ENCODE measurements at regions not wholly inside any gene's neighbourhood (a gene's known extent, or its start where the extent isn't known, plus 50 kb on each side); places are given as distances from the start of the nearest gene placed in this dataset.

DNA sequence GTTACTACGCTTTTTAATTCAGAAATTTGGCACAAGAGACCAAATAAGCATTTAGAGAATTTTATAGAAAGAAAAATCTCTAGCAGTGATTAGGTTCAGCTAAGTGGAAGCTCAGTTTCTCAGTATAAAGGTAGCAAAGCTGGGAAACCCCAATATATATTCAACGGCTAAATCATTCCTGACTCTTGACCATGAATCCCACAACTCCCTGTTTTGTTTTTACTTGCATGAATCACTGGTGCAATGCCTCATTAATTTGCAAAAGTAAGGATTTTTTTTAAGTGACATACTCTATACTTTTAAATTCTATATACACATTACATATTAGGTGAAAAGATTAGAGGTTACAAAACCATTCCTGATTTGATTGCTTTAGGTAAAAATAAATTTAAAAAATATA lies 74.3 kb upstream of the PLEKHG7 start:
- Histone ChIP-seq H3K36me3 (replicated peaks in 1 of 2; ENCODE audit: control insufficient read depth in 1 of 2, insufficient read depth in 2 of 2, low read length in 1 of 2) (no peaks in the 10 kb centered on the region), H3K4me3 (ENCODE audit: low read depth in 2 of 2, low read length in 1 of 2) (no peak overlapping the region), H3K4me2 (no peak overlapping the region), H3K79me2 (ENCODE audit: insufficient read depth) (no peaks in the 10 kb centered on the region), H3K9me3 (no peaks in the 10 kb centered on the region), H4K20me1 (ENCODE audit: insufficient read depth) (no peaks in the 10 kb centered on the region), H3K4me1 (ENCODE audit: control insufficient read depth in 1 of 2, insufficient read depth in 2 of 2, low read depth in 1 of 2, low read length in 1 of 2) (peaks cover 7 to 11% of the 10 kb centered on the region in 2 experiments; a peak in 3 of 4 replicates), H3K9me2 (no peaks in the 10 kb centered on the region), H3K27ac (ENCODE audit: low read depth in 2 of 2, low read length in 1 of 2) (no peak overlapping the region), H3K27me3 (ENCODE audit: insufficient read depth) (no peaks in the 10 kb centered on the region), H3F3A (replicated peaks; ENCODE audit: insufficient read depth) (no peaks in the 10 kb centered on the region), H2AFZ (ENCODE audit: low read depth) (peak overlapping the region; percentile 33; the same call in 1 of the 2 replicates), H3K9ac (no peak overlapping the region)
- CTCF ChIA-PET, result no interaction called here
- TF ChIP-seq, protein P1, sequence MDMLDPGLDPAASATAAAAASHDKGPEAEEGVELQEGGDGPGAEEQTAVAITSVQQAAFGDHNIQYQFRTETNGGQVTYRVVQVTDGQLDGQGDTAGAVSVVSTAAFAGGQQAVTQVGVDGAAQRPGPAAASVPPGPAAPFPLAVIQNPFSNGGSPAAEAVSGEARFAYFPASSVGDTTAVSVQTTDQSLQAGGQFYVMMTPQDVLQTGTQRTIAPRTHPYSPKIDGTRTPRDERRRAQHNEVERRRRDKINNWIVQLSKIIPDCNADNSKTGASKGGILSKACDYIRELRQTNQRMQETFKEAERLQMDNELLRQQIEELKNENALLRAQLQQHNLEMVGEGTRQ (IDR thresholded peaks at IDR 0.05; ENCODE audit: borderline replicate concordance, low read depth, low read length), result no peak
- TF ChIP-seq NFIC (IDR thresholded peaks at IDR 0.05; ENCODE audit: borderline replicate concordance), result no peak
- TF ChIP-seq JUND (IDR thresholded peaks at IDR 0.05), result no peak
- no peak for TF ChIP-seq RXRA (IDR thresholded peaks at IDR 0.05; ENCODE audit: borderline replicate concordance, low read depth)
- TF ChIP-seq MEF2A (IDR thresholded peaks at IDR 0.05; ENCODE audit: borderline replicate concordance, low read depth), result no peak
- TF ChIP-seq NRF1 (IDR thresholded peaks at IDR 0.05; ENCODE audit: low read depth, low read length), result no peak
- TF ChIP-seq POLR2AphosphoS5 (IDR thresholded peaks at IDR 0.05; ENCODE audit: low read depth, low read length), result no peak
- TF ChIP-seq CHD2 (IDR thresholded peaks at IDR 0.05; ENCODE audit: low read length, partially characterized antibody), result no peak
- TF ChIP-seq, protein P2, sequence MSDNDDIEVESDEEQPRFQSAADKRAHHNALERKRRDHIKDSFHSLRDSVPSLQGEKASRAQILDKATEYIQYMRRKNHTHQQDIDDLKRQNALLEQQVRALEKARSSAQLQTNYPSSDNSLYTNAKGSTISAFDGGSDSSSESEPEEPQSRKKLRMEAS (IDR thresholded peaks at IDR 0.05; ENCODE audit: low read depth), result no peak
- no peak for TF ChIP-seq TCF12 (IDR thresholded peaks at IDR 0.05)
- TF ChIP-seq EP300 (IDR thresholded peaks at IDR 0.05; ENCODE audit: borderline replicate concordance in 1 of 2, low read depth in 1 of 2, low read length in 1 of 2), result no peak
- no peak for TF ChIP-seq GABPA (IDR thresholded peaks at IDR 0.05; ENCODE audit: low read depth)
- no peak for TF ChIP-seq TEAD4 (IDR thresholded peaks at IDR 0.05; ENCODE audit: borderline replicate concordance, insufficient read depth)
- TF ChIP-seq SIN3A (IDR thresholded peaks at IDR 0.05; ENCODE audit: borderline replicate concordance, low read depth, low read length), result no peak
- no peak for TF ChIP-seq EZH2phosphoT487 (IDR thresholded peaks at IDR 0.05; ENCODE audit: borderline replicate concordance, low read depth)
- TF ChIP-seq FOXJ3 (CRISPR knock-in tag; IDR thresholded peaks at IDR 0.05), result no peak
- TF ChIP-seq SMC3 (IDR thresholded peaks at IDR 0.05; ENCODE audit: low read depth, low read length), result no peak
- TF ChIP-seq, protein P3, sequence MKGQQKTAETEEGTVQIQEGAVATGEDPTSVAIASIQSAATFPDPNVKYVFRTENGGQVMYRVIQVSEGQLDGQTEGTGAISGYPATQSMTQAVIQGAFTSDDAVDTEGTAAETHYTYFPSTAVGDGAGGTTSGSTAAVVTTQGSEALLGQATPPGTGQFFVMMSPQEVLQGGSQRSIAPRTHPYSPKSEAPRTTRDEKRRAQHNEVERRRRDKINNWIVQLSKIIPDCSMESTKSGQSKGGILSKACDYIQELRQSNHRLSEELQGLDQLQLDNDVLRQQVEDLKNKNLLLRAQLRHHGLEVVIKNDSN (IDR thresholded peaks at IDR 0.05; ENCODE audit: borderline replicate concordance, low read depth), result no peak
- no peak for TF ChIP-seq TAF1 (IDR thresholded peaks at IDR 0.05; ENCODE audit: borderline replicate concordance, low read depth, low read length)
- POLR2A ChIA-PET, result no interaction called here
- 93% methylated on average over 2 of the region's 2 CpGs for WGBS (ENCODE audit: low lambda C conversion rate)
- no peak for DNase-seq
